ENCODE measurements at regions not wholly inside any gene's neighbourhood (a gene's known extent, or its start where the extent isn't known, plus 50 kb on each side); places are given as distances from the start of the nearest gene placed in this dataset.
"Not testable (repeated sequence)": the region's sequence is repeated elsewhere in the genome, so short reads cannot be mapped to it uniquely, and the experiment has no call there.

DNA sequence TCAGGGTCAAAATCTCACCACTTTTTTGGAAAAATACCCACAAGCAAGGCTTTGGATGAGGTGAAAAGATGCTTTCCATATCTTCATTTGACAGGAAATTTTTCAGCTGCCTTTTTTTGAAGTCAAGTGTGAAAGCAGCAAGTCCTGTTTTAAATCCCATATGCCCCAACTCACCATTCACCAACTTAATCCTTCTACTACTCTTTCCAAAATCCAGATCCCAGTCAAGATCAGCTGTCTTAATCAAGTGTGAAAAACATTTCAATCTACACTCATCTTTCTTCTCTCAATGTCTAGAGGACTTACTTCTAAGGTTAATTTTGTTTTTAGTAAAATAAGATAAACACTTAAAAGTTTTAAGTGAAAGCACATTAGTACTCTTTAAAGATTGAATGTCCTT is 128.4 kb upstream of the CEP126 start:
- dilution Hi-C loops (cut with HindIII; ENCODE audit: low sequenced_read_pairs, unreplicated experiment), result no loop called here

DNA sequence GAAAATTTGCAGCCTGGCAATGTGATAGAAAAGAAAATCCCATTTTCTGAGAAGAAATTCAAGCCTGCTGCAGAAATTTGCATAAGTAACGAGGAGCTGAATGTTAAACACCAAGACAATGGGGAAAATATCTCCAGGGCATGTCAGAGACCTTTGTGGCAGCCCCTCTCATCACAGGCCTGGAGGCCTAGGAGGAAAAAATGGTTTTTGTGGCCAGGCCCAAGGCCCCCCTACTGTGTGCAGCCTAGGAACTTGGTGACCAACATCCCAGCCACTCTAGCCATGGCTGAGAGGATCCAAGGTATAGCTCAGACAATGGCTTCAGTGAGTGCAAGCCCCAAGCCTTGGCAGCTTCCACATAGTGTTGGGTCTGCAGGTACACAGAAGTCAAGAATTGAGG is 135.6 kb upstream of the CEP126 start:
- H3K27me3 ChIP-seq (ENCODE audit: control insufficient read depth, insufficient read depth, low read length); H2AK9ac ChIP-seq (replicated peaks; ENCODE audit: low read depth, low read length, poor library complexity); in situ Hi-C loops (cut with MboI; ENCODE audit: low sequenced_read_pairs); H4K20me1 ChIP-seq (ENCODE audit: insufficient read depth, low read length); POLR2A ChIA-PET (ENCODE audit: unreplicated experiment); H3K4me3 ChIP-seq (ENCODE audit: insufficient read depth, low read depth, low read length); H3K56ac ChIP-seq (ENCODE audit: extremely low read depth, insufficient read depth, low read length); H4K91ac ChIP-seq (ENCODE audit: insufficient read depth, low read depth, low read length); ATAC-seq (ENCODE audit: low read depth); H2BK20ac ChIP-seq (ENCODE audit: low read depth, low read length); DNase-seq; H3K4ac ChIP-seq (ENCODE audit: low read depth, low read length); H3K9me3 ChIP-seq (ENCODE audit: control insufficient read depth, insufficient read depth, low read length); H3K14ac ChIP-seq (replicated peaks; ENCODE audit: low read depth, low read length); dilution Hi-C loops (cut with HindIII; ENCODE audit: low sequenced_read_pairs, unreplicated experiment); H3K4me1 ChIP-seq (ENCODE audit: control insufficient read depth, insufficient read depth, low read length); H2AFZ ChIP-seq (replicated peaks; ENCODE audit: low read length, poor library complexity); H2BK120ac ChIP-seq (ENCODE audit: low read depth, low read length); BruUV-seq (replicated peaks); H3K18ac ChIP-seq (ENCODE audit: low read depth, low read length); H3K4me2 ChIP-seq (ENCODE audit: low read depth, low read length); H4K5ac ChIP-seq (ENCODE audit: low read depth, low read length); CTCF ChIA-PET; H3K9ac ChIP-seq (ENCODE audit: low read depth, low read length); H3K27ac ChIP-seq (ENCODE audit: insufficient read depth, low read length); H3K79me1 ChIP-seq (ENCODE audit: low read depth in 1 of 2, low read length in 2 of 2); H3K23ac ChIP-seq (ENCODE audit: low read depth, low read length); H3K36me3 ChIP-seq (ENCODE audit: control insufficient read depth, insufficient read depth, low read length); H2AK5ac ChIP-seq (ENCODE audit: low read depth, low read length); H2BK15ac ChIP-seq (ENCODE audit: low read depth, low read length); H3K9me1 ChIP-seq (ENCODE audit: insufficient read depth, low read length); H2BK5ac ChIP-seq (ENCODE audit: low read depth, low read length, poor library complexity, severe bottlenecking); H4K8ac ChIP-seq (ENCODE audit: low read depth in 2 of 2, low read length in 2 of 2): not testable (repeated sequence)
- no CpG with 5 or more reads among the region's 1 CpG for WGBS, 2 experiments (ENCODE audit: extremely low coverage in 2 of 2, insufficient read length in 1 of 2)
- intact Hi-C loops (cut with micrococcal nuclease), result loop anchor here (5.0 kb wide), 1 partner anchor 322 kb away; no protein-coding TSS in a partner anchor

More for the DNA sequence above, 128.4 kb upstream of the CEP126 start:
- no peaks in the 10 kb centered on the region for H3K9me1 ChIP-seq (ENCODE audit: insufficient read depth, low read length)
- POLR2A ChIA-PET (ENCODE audit: unreplicated experiment), result no interaction called here
- no peak overlapping the region for H2AK9ac ChIP-seq (replicated peaks; ENCODE audit: low read depth, low read length, poor library complexity)
- H3K56ac ChIP-seq (ENCODE audit: extremely low read depth, insufficient read depth, low read length), result no peak overlapping the region
- H2AFZ ChIP-seq (replicated peaks; ENCODE audit: low read length, poor library complexity), result no peak overlapping the region
- ATAC-seq (ENCODE audit: low read depth), result no peak
- H4K20me1 ChIP-seq (ENCODE audit: insufficient read depth, low read length), result no peaks in the 10 kb centered on the region
- TF ChIP-seq POLR2A (IDR thresholded peaks at IDR 0.05; ENCODE audit: low read depth, low read length) (no peak), SMC3 (IDR thresholded peaks at IDR 0.05; ENCODE audit: low read depth, low read length) (no peak), CHD1 (IDR thresholded peaks at IDR 0.05; ENCODE audit: low read depth, low read length) (no peak), RFX5 (IDR thresholded peaks at IDR 0.05; ENCODE audit: low read depth, low read length) (no peak), BHLHE40 (IDR thresholded peaks at IDR 0.05; ENCODE audit: low read depth, low read length) (no peak), MAZ (IDR thresholded peaks at IDR 0.05; ENCODE audit: borderline replicate concordance, low read depth, low read length) (no peak)
- H3K4me1 ChIP-seq (ENCODE audit: control insufficient read depth, insufficient read depth, low read length), result no peaks in the 10 kb centered on the region; the same call in 1 of the 2 replicates
- H2BK20ac ChIP-seq (ENCODE audit: low read depth, low read length), result no peak overlapping the region
- H3K4me3 ChIP-seq (ENCODE audit: insufficient read depth, low read depth, low read length), result no peak overlapping the region
- CTCF ChIA-PET, result interaction anchor here (0.6 to 0.7 kb wide), 2 partner anchors 166 to 597 kb away, joined by 3 read pairs; no protein-coding TSS in a partner anchor
- in situ Hi-C loops (cut with MboI; ENCODE audit: low sequenced_read_pairs), result no loop called here
- no peaks in the 10 kb centered on the region for H3K36me3 ChIP-seq (ENCODE audit: control insufficient read depth, insufficient read depth, low read length)
- H4K5ac ChIP-seq (ENCODE audit: low read depth, low read length), result no peak overlapping the region
- no peak overlapping the region for H3K23ac ChIP-seq (ENCODE audit: low read depth, low read length)
- H3K9me3 ChIP-seq (ENCODE audit: control insufficient read depth, insufficient read depth, low read length), result no peaks in the 10 kb centered on the region
- BruUV-seq (replicated peaks), result no TSS peak
- no peaks in the 10 kb centered on the region for H3K79me1 ChIP-seq (ENCODE audit: low read depth in 1 of 2, low read length in 2 of 2)
- no peaks in the 10 kb centered on the region for H3K27me3 ChIP-seq (ENCODE audit: control insufficient read depth, insufficient read depth, low read length)
- intact Hi-C loops (cut with micrococcal nuclease), result no loop called here
- no peak overlapping the region for H3K18ac ChIP-seq (ENCODE audit: low read depth, low read length)
- no peak overlapping the region for H3K14ac ChIP-seq (replicated peaks; ENCODE audit: low read depth, low read length)
- no peak overlapping the region for H2AK5ac ChIP-seq (ENCODE audit: low read depth, low read length)
- no peak overlapping the region for H2BK15ac ChIP-seq (ENCODE audit: low read depth, low read length)
- H3K27ac ChIP-seq (ENCODE audit: insufficient read depth, low read length), result no peak overlapping the region
- H4K91ac ChIP-seq (ENCODE audit: insufficient read depth, low read depth, low read length), result no peak overlapping the region
- DNase-seq, result no peak
- H2BK120ac ChIP-seq (ENCODE audit: low read depth, low read length), result no peak overlapping the region
- no peak overlapping the region for H4K8ac ChIP-seq (ENCODE audit: low read depth in 2 of 2, low read length in 2 of 2)
- no peak overlapping the region for H3K4ac ChIP-seq (ENCODE audit: low read depth, low read length)
- H3K4me2 ChIP-seq (ENCODE audit: low read depth, low read length), result no peak overlapping the region
- H2BK5ac ChIP-seq (ENCODE audit: low read depth, low read length, poor library complexity, severe bottlenecking), result no peak overlapping the region
- no peak overlapping the region for H3K9ac ChIP-seq (ENCODE audit: low read depth, low read length)

Data from IMR-90 (cell line).